ENCODE measurements at regions not wholly inside any gene's neighbourhood (a gene's known extent, or its start where the extent isn't known, plus 50 kb on each side); places are given as distances from the start of the nearest gene placed in this dataset.

DNA sequence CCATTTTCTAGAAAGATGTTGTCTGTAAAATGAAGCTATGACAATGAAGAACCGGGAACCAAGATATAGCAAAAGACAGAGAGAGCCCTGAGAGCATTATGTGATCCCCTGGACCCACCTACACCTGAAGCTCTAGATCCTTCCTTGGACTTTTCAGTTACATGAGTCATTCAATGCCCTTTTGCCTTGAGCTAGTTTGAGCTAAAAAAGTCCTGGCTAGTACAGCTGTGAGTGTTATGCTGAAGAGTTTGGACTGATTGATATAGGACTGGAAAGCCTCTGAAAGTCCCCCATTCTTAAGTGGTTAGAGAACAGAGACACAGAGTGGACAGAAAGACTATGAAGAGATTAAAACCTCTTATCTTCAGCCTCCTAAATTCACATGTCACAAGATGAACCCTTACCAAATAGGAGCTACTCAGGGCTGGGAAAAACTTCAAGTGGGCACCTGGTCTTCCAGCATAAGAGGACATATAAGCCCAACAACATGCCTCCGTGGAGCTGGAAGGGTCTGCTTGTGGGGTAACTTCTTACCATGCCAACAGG is 386.8 kb upstream of the NFE2L3 start:
- H3K27me3 ChIP-seq (ENCODE audit: low read depth, low read length), result no peaks in the 10 kb centered on the region; the same call in 1 of the 2 replicates
- H2AFZ ChIP-seq (ENCODE audit: low read depth, low read length), result no peak overlapping the region

DNA sequence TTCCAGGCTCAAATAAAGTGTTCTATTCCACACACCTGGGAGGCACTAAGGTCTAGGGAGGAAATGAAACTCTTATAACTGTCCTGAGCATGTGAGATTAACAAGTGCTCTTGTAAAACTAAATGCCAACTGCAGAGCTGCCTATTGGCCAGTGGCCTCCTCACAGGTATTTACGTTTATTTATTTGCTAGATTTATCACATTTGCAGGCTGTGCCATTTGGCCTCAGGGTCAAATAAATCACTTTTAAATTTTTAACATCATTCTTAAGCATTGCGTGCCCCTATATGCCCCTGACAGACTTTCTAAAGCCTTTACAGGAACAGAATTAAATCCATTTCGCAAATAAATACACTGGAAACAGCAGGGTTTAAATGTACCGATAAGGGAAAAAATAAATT is 381.8 kb upstream of the NFE2L3 start:
- H3K27me3 ChIP-seq (ENCODE audit: low read depth, low read length), result no peaks in the 10 kb centered on the region
- H3K4me1 ChIP-seq (ENCODE audit: low read length), result no peaks in the 10 kb centered on the region
- H3K27ac ChIP-seq (ENCODE audit: low read length), result no peak overlapping the region
- no peak overlapping the region for H3K4me3 ChIP-seq (ENCODE audit: low read length)
- no peak overlapping the region for H3K4me2 ChIP-seq (ENCODE audit: low read length)
- H2AFZ ChIP-seq (ENCODE audit: low read depth, low read length), result no peak overlapping the region
- no peak overlapping the region for H3K9ac ChIP-seq (ENCODE audit: low read length)
- TF ChIP-seq, protein P1, sequence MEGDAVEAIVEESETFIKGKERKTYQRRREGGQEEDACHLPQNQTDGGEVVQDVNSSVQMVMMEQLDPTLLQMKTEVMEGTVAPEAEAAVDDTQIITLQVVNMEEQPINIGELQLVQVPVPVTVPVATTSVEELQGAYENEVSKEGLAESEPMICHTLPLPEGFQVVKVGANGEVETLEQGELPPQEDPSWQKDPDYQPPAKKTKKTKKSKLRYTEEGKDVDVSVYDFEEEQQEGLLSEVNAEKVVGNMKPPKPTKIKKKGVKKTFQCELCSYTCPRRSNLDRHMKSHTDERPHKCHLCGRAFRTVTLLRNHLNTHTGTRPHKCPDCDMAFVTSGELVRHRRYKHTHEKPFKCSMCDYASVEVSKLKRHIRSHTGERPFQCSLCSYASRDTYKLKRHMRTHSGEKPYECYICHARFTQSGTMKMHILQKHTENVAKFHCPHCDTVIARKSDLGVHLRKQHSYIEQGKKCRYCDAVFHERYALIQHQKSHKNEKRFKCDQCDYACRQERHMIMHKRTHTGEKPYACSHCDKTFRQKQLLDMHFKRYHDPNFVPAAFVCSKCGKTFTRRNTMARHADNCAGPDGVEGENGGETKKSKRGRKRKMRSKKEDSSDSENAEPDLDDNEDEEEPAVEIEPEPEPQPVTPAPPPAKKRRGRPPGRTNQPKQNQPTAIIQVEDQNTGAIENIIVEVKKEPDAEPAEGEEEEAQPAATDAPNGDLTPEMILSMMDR (IDR thresholded peaks at IDR 0.05; ENCODE audit: low read depth, low read length), result no peak
- TF ChIP-seq EZH2phosphoT487 (IDR thresholded peaks at IDR 0.05; ENCODE audit: low read depth), result no peak
- no peaks in the 10 kb centered on the region for H3K36me3 ChIP-seq (replicated peaks; ENCODE audit: low read depth, low read length)
- H3K9me3 ChIP-seq (ENCODE audit: insufficient read depth, low read length), result no peaks in the 10 kb centered on the region
- H3K79me2 ChIP-seq (ENCODE audit: low read length), result no peaks in the 10 kb centered on the region
- no peaks in the 10 kb centered on the region for H4K20me1 ChIP-seq (ENCODE audit: insufficient read depth, low read length)

More for the DNA sequence above, 386.8 kb upstream of the NFE2L3 start:
- Histone ChIP-seq H3K4me3 (ENCODE audit: low read length) (no peak overlapping the region), H3K9ac (ENCODE audit: low read length) (no peak overlapping the region), H3K4me2 (ENCODE audit: low read length) (no peak overlapping the region), H3K79me2 (ENCODE audit: low read length) (no peaks in the 10 kb centered on the region), H4K20me1 (ENCODE audit: insufficient read depth, low read length) (no peaks in the 10 kb centered on the region), H3K36me3 (replicated peaks; ENCODE audit: low read depth, low read length) (no peaks in the 10 kb centered on the region), H3K27ac (ENCODE audit: low read length) (no peak overlapping the region), H3K4me1 (ENCODE audit: low read length) (no peaks in the 10 kb centered on the region), H3K9me3 (ENCODE audit: insufficient read depth, low read length) (no peaks in the 10 kb centered on the region)
- TF ChIP-seq, protein P1 (IDR thresholded peaks at IDR 0.05; ENCODE audit: low read depth, low read length), result no peak
- no peak for TF ChIP-seq EZH2phosphoT487 (IDR thresholded peaks at IDR 0.05; ENCODE audit: low read depth)

DNA sequence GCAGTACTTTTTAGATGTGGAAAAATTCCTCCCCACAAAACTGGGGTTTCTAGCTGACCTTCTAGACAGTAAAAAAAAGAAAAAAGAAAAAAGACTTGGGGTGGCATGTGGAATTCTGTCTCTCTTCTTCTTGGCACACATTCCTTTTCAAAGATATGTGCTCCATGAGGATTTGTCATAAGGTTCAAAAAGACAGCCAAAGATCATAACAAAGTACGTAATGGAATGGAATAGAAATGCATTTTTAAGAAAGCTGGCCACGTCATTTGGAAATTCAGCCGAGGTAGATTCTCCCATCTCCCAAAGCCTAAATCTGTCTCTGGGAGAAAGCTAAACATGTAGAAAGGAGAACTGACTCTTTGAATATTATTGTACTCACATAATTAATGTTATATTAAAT is 381.3 kb upstream of the NFE2L3 start:
- no peaks in the 10 kb centered on the region for H3K36me3 ChIP-seq (replicated peaks; ENCODE audit: low read depth, low read length)
- TF ChIP-seq EZH2phosphoT487 (IDR thresholded peaks at IDR 0.05; ENCODE audit: low read depth), result no peak
- TF ChIP-seq, protein P1 (IDR thresholded peaks at IDR 0.05; ENCODE audit: low read depth, low read length), result no peak
- H3K4me2 ChIP-seq (ENCODE audit: low read length), result no peak overlapping the region
- no peaks in the 10 kb centered on the region for H3K27me3 ChIP-seq (ENCODE audit: low read depth, low read length)
- H3K9ac ChIP-seq (ENCODE audit: low read length), result no peak overlapping the region
- no peaks in the 10 kb centered on the region for H4K20me1 ChIP-seq (ENCODE audit: insufficient read depth, low read length)
- H2AFZ ChIP-seq (ENCODE audit: low read depth, low read length), result no peak overlapping the region
- H3K4me3 ChIP-seq (ENCODE audit: low read length), result no peak overlapping the region
- H3K79me2 ChIP-seq (ENCODE audit: low read length), result no peaks in the 10 kb centered on the region
- no peaks in the 10 kb centered on the region for H3K9me3 ChIP-seq (ENCODE audit: insufficient read depth, low read length)
- no peaks in the 10 kb centered on the region for H3K4me1 ChIP-seq (ENCODE audit: low read length)
- no peak overlapping the region for H3K27ac ChIP-seq (ENCODE audit: low read length)

DNA sequence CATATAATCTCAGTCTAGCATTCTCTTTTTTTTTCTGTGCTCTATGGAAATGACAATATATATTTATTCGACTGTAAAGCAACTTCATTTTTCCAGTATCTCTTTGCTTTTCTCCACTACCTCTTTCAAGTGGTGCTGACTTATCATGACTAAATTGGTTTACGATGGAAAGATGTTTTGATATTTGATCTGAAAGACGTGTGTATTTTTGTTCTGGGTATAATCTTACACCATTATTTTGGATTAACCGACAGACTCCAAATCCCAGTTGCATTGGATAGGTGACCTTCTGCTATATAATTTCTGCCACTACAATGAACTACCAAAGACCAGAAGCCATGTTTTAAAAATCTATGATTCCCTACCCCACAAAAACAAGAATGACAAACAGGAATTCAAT is 380.5 kb upstream of the NFE2L3 start:
- no peaks in the 10 kb centered on the region for H3K9me3 ChIP-seq (ENCODE audit: insufficient read depth, low read length)
- H3K4me2 ChIP-seq (ENCODE audit: low read length), result no peak overlapping the region
- no peaks in the 10 kb centered on the region for H3K27me3 ChIP-seq (ENCODE audit: low read depth, low read length)
- no peak overlapping the region for H3K4me3 ChIP-seq (ENCODE audit: low read length)
- no peak for TF ChIP-seq EZH2phosphoT487 (IDR thresholded peaks at IDR 0.05; ENCODE audit: low read depth)
- TF ChIP-seq, protein P1 (IDR thresholded peaks at IDR 0.05; ENCODE audit: low read depth, low read length), result no peak
- no peaks in the 10 kb centered on the region for H3K4me1 ChIP-seq (ENCODE audit: low read length)
- H3K9ac ChIP-seq (ENCODE audit: low read length), result no peak overlapping the region
- no peaks in the 10 kb centered on the region for H4K20me1 ChIP-seq (ENCODE audit: insufficient read depth, low read length)
- H2AFZ ChIP-seq (ENCODE audit: low read depth, low read length), result no peak overlapping the region
- no peaks in the 10 kb centered on the region for H3K36me3 ChIP-seq (replicated peaks; ENCODE audit: low read depth, low read length)
- no peaks in the 10 kb centered on the region for H3K79me2 ChIP-seq (ENCODE audit: low read length)
- no peak overlapping the region for H3K27ac ChIP-seq (ENCODE audit: low read length)

All from OCI-LY3 (cell line).